ENCODE measurements at regions not wholly inside any gene's neighbourhood (a gene's known extent, or its start where the extent isn't known, plus 50 kb on each side); places are given as distances from the start of the nearest gene placed in this dataset.
A peak's percentile ranks its signal among the peaks of the same experiment; 100 is the strongest.
"Not testable (repeated sequence)": the region's sequence is repeated elsewhere in the genome, so short reads cannot be mapped to it uniquely, and the experiment has no call there.

DNA sequence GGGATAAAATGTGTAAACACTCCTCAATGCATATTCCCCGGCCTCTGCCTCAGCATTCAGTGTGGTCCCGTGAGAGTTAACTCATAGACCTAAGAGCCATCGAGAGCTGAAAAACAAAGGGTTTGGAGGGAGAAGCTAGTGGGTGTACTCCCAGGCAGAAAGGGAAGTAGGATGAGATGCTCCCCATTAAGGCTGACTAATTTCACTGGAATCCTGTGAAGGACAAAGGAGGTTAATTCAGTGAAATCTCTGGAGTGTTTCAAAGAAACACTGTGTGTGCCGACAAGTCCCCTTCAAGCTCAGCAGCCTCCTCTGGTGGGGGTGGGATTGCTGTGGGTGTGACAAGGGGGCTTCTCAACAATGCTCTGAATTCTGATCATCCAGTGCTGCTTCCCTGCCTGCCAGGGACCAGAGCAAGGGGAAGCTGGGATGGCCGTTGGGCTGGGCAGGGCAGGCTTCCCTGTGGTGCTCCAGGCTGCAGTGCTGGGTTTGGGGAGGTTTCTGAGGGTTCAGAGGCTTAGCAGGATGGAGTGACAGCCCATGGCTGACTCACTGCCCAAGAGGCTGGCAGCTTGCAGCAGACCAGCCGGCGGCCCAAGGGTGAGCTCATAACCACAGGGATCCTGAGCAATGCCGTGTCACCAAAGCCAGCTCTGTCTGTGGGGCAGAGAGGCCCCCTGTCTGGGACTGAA lies 61.4 kb upstream of the BMAL1 start:
- DNase-seq (ENCODE audit: low read depth), result peak; percentile 82
- H3K4me3 ChIP-seq (ENCODE audit: low read depth, low read length), result no peak overlapping the region
- TF ChIP-seq, protein P1, sequence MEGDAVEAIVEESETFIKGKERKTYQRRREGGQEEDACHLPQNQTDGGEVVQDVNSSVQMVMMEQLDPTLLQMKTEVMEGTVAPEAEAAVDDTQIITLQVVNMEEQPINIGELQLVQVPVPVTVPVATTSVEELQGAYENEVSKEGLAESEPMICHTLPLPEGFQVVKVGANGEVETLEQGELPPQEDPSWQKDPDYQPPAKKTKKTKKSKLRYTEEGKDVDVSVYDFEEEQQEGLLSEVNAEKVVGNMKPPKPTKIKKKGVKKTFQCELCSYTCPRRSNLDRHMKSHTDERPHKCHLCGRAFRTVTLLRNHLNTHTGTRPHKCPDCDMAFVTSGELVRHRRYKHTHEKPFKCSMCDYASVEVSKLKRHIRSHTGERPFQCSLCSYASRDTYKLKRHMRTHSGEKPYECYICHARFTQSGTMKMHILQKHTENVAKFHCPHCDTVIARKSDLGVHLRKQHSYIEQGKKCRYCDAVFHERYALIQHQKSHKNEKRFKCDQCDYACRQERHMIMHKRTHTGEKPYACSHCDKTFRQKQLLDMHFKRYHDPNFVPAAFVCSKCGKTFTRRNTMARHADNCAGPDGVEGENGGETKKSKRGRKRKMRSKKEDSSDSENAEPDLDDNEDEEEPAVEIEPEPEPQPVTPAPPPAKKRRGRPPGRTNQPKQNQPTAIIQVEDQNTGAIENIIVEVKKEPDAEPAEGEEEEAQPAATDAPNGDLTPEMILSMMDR (conservative IDR thresholded peaks at IDR 0.05; ENCODE audit: low read depth, low read length), result no peak

DNA sequence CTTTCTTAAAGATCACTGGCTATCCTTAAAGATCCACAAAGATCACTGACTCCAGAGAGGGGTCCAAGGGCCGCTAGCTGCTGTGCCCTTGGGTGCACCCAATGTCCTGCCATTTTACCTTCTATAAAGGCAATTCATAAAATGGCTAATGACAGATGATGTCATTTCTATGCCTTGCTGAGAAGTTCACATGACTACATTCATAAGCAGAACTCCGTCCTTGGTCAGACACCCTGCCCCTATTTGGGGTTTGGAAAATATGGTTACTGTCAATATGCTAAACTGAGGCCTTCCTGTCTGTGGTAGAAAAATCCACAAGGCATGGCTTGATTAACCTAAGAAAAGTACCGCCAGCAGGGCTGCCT lies 60.9 kb upstream of the BMAL1 start:
- peak; percentile 20 for DNase-seq (ENCODE audit: low read depth)
- H3K4me3 ChIP-seq (ENCODE audit: low read depth, low read length), result no peak overlapping the region
- TF ChIP-seq, protein P1 (conservative IDR thresholded peaks at IDR 0.05; ENCODE audit: low read depth, low read length), result no peak

DNA sequence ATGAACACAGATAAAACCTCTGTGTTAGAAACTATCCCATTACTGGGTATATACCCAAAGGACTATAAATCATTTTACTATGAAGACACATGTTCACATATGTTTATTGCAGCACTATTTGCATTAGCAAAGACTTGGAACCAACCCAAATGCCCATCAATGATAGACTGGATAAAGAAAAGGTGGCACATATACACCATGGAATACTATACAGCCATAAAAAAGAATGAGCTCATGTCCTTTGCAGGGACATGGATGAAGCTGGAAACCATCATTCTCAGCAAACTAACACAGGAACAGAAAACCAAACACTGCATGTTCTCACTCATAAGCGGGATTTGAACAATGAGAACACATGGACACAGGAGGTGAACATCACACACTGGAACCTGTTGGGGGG lies 58.9 kb upstream of the BMAL1 start:
- H3K4me3 ChIP-seq (ENCODE audit: low read depth, low read length); DNase-seq (ENCODE audit: low read depth): not testable (repeated sequence)

DNA sequence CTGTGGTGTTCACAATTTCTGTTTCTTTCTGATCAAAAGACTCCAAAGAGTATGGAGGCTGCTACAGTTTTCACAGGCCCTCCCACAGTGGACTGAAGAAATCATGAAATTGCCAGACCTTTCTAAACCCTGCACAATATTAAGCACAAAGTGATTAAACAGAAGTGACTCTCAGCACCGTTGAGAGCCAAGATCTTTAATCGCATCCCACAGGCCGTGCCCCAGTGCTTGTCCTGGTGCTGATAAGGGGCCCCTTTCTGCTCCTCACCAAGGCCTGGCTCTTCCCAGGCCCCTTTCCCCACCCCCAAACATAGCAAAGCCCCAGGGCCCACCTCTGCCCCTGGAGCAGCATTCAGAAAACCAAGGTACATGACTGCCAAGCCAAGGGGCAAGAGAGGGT lies 57.4 kb upstream of the BMAL1 start:
- no peak overlapping the region for H3K4me3 ChIP-seq (ENCODE audit: low read depth, low read length)
- DNase-seq (ENCODE audit: low read depth), result no peak
- TF ChIP-seq, protein P1 (conservative IDR thresholded peaks at IDR 0.05; ENCODE audit: low read depth, low read length), result no peak

DNA sequence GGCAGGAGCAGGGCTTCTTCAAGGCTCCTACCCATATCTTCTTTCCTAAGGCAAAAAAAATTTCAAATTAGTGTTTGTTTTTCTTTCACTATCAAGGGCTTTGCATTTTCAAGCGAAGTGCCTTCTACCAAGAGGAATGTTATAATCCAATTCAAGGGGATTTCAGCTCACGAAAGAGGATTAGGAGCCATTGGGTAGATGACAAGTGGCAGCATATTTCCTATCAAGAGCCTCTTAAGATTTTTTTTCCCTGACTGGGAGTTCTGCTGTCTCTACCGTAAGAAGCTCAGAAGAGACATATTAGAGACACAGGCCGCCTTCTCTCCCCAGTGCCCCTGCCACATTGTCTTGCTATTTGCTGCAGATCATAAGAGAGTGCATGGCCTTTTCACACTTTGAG lies 55.9 kb upstream of the BMAL1 start:
- DNase-seq (ENCODE audit: low read depth), result no peak
- no peak overlapping the region for H3K4me3 ChIP-seq (ENCODE audit: low read depth, low read length)
- TF ChIP-seq, protein P1 (conservative IDR thresholded peaks at IDR 0.05; ENCODE audit: low read depth, low read length), result no peak

DNA sequence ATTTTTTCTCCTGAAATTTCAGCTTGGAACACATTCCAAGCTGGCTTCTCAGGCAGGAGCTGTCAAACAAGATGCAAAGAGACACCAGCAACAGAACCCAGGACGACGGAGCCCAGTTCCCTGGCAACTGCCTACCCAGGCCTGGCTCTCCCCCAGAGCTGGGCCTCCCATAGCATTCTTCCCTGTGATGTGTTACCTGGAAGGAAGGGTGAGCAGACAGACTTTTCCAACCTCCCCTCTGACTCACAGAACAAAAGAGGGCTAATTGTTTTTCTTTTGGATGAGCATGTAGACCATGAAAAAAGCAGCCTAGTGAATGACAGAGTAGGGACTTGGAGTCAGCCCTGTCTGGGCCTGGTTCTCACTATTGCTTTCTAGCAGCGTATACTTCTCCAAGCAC lies 55.3 kb upstream of the BMAL1 start:
- DNase-seq (ENCODE audit: low read depth), result no peak

DNA sequence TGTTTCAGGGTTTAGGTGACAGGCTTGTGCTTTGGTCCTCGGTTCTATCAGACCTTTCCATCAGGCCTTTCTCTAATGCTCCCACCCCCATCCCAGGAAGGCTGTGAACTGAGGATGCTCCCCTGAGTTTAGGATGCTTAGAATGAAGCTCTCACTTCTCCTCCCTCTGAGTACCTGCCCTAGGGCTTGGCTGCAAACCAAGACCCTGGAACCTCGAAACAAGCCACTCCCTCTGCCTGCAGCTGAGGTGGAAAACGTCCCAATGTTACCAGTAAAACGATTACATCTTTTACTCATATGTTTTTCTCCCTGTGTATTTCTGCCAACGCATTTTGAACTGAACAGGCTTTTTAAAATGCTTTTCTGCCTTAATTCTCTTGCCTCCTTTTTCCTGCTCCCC lies 54.5 kb upstream of the BMAL1 start:
- no peak for DNase-seq (ENCODE audit: low read depth)
- TF ChIP-seq, protein P1 (conservative IDR thresholded peaks at IDR 0.05; ENCODE audit: low read depth, low read length), result no peak
- H3K4me3 ChIP-seq (ENCODE audit: low read depth, low read length), result no peak overlapping the region

More for the DNA sequence above, 55.3 kb upstream of the BMAL1 start:
- H3K4me3 ChIP-seq (ENCODE audit: low read depth, low read length), result no peak overlapping the region
- TF ChIP-seq, protein P1 (conservative IDR thresholded peaks at IDR 0.05; ENCODE audit: low read depth, low read length), result no peak

Data from choroid plexus epithelial cell (primary cell).